ENCODE measurements at regions not wholly inside any gene's neighbourhood (a gene's known extent, or its start where the extent isn't known, plus 50 kb on each side); places are given as distances from the start of the nearest gene placed in this dataset.

- Histone ChIP-seq H3K27ac (no peak overlapping the region), H3K36me3 (no peaks in the 10 kb centered on the region), H3K9me3 (no peaks in the 10 kb centered on the region), H3K27me3 (no peaks in the 10 kb centered on the region), H3K4me1 (peaks cover 0 to 5% (median 0%) of the 10 kb centered on the region in 3 donors), H3K4me3 (no peak overlapping the region)
- TF ChIP-seq POLR2A (IDR thresholded peaks at IDR 0.05) (no peak), CTCF (IDR thresholded peaks at IDR 0.05) (no peak)
- intact Hi-C loops (cut with DNase I) = no loop called here
- WGBS, 2 donors = 64 to 71% methylated on average over 1 of the region's 1 CpG
- no peak for DNase-seq
Observed at GRCh38 chr9:18362166-18362565, 111.8 kb upstream of the ADAMTSL1 start.

DNA sequence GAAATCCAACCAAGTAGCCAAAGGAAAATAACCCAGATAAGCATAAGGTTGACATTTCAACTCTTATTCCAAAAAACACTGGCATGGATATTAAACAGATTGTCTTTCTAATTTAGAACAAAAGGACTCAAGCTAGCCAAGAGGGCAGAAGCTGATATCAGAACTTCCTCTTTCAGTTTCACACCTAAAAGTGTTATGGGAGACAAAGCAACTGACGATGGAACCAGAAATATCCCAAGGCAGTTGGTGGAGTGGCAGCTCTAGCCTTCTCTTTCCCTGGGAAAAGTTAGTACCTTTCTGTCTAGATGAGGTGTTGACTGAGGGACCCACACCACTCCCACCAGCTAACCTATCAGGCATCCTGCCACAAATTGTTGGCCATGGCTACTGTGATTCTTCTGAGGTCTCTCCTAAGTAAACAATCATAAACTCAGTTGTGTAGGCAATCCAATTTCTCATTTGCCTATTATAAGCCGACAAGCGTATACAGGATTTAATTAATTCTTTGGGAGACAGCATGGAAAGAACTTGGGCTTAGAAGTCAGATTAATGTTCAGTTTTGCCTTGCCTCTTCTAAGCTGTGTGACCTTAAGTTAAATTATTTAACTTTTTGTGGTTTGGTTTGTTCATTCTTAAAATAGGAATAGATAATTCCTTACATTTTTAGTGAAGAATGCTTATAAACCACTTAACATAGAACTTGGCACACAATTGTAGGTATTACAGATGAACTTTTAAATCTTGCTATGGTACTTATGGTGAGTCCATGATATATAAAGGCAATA is 110.9 kb upstream of the ADAMTSL1 start:
- H3K27ac ChIP-seq = peak overlapping the region in 1 of 4 donors; percentile 18
- no peaks in the 10 kb centered on the region for H3K27me3 ChIP-seq
- H3K36me3 ChIP-seq = no peaks in the 10 kb centered on the region
- no peaks in the 10 kb centered on the region for H3K9me3 ChIP-seq
- peaks cover 0 to 5% (median 0%) of the 10 kb centered on the region in 3 donors for H3K4me1 ChIP-seq
- DNase-seq = no peak
- WGBS, 2 donors = 13 to 31% methylated on average over 3 of the region's 3 CpGs
- no peak overlapping the region for H3K4me3 ChIP-seq
- no peak for TF ChIP-seq CTCF (IDR thresholded peaks at IDR 0.05)
- TF ChIP-seq POLR2A (IDR thresholded peaks at IDR 0.05) = no peak
- intact Hi-C loops (cut with DNase I) = no loop called here

GRCh38 chr9:18365651-18366050 is 108.3 kb upstream of the ADAMTSL1 start:
- Histone ChIP-seq H3K4me1 (peaks cover 0 to 5% (median 0%) of the 10 kb centered on the region in 3 donors), H3K9me3 (no peaks in the 10 kb centered on the region), H3K27me3 (no peaks in the 10 kb centered on the region), H3K4me3 (no peak overlapping the region), H3K27ac (no peak overlapping the region), H3K36me3 (no peaks in the 10 kb centered on the region)
- intact Hi-C loops (cut with DNase I) = no loop called here
- WGBS, 2 donors = 83 to 86% methylated on average over 6 of the region's 6 CpGs
- TF ChIP-seq POLR2A (IDR thresholded peaks at IDR 0.05) (no peak), CTCF (IDR thresholded peaks at IDR 0.05) (no peak)
- DNase-seq = no peak

- 70 to 75% methylated on average over 3 of the region's 3 CpGs for WGBS, 2 donors
- intact Hi-C loops (cut with DNase I) = no loop called here
- Histone ChIP-seq H3K4me3 (no peak overlapping the region), H3K4me1 (peaks cover 0 to 5% (median 0%) of the 10 kb centered on the region in 3 donors), H3K27ac (no peak overlapping the region), H3K27me3 (no peaks in the 10 kb centered on the region), H3K9me3 (no peaks in the 10 kb centered on the region), H3K36me3 (no peaks in the 10 kb centered on the region)
- no peak for TF ChIP-seq POLR2A (IDR thresholded peaks at IDR 0.05)
- TF ChIP-seq CTCF (IDR thresholded peaks at IDR 0.05) = no peak
- DNase-seq = no peak
Observed at GRCh38 chr9:18366184-18366583, 107.8 kb upstream of the ADAMTSL1 start.

DNA sequence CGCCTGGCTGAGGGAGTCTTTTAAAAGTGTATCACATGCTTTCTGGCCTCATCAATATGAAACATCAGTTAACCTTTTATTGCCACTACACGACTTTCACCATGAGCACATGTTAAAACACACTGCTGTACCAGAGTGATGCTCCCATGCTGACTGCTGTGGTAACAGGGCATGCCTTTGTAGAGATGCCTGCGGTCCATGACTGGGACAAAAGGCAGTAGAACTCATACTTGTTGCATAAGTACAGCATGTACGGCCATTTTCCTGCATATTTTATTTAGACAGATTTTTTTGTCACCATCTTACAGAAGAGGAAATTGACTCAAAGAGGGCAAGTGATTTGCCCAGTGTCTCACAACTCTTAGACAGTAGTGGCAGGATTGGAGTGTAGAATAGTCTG is 105.7 kb upstream of the ADAMTSL1 start:
- Histone ChIP-seq H3K36me3 (no peaks in the 10 kb centered on the region), H3K9me3 (no peaks in the 10 kb centered on the region), H3K27me3 (no peaks in the 10 kb centered on the region), H3K4me3 (no peak overlapping the region), H3K4me1 (peaks cover 0 to 3% (median 0%) of the 10 kb centered on the region in 3 donors), H3K27ac (no peak overlapping the region)
- WGBS, 2 donors = 83 to 86% methylated on average over 4 of the region's 4 CpGs
- intact Hi-C loops (cut with DNase I) = no loop called here
- no peak for DNase-seq
- TF ChIP-seq CTCF (IDR thresholded peaks at IDR 0.05) (no peak), POLR2A (IDR thresholded peaks at IDR 0.05) (no peak)

Measured in esophagus squamous epithelium (tissue), 5 donors.